CD4-positive, alpha-beta T cell treated with Interleukin-21 for 1 hour (primary cell): ENCODE measurements at regions not wholly inside any gene's neighbourhood (a gene's known extent, or its start where the extent isn't known, plus 50 kb on each side); places are given as distances from the start of the nearest gene placed in this dataset.

Experiments
- DNase-seq: peaks from one replicate; pipeline ENCODE4 v3.0.0-alpha.2; 2020

GRCh38 chr4:3683077-3683743 is 83.0 kb upstream of the ADRA2C start:
- no peak for DNase-seq

- no peak for DNase-seq
Observed at GRCh38 chr4:3682236-3683076, 83.7 kb upstream of the ADRA2C start.

- no peak for DNase-seq
Observed at GRCh38 chr4:3681191-3681590, 85.0 kb upstream of the ADRA2C start.

- no peak for DNase-seq
Observed at GRCh38 chr4:3680656-3681055, 85.5 kb upstream of the ADRA2C start.

GRCh38 chr4:3679851-3680311 is 86.3 kb upstream of the ADRA2C start:
- DNase-seq: no peak

GRCh38 chr4:3679071-3679825 is 86.9 kb upstream of the ADRA2C start:
- no peak for DNase-seq

- DNase-seq: no peak
Observed at GRCh38 chr4:3677748-3678070, 88.5 kb upstream of the ADRA2C start.

GRCh38 chr4:3676907-3677747 is 89.1 kb upstream of the ADRA2C start:
- no peak for DNase-seq

- no peak for DNase-seq
Observed at GRCh38 chr4:3676196-3676595, 90.0 kb upstream of the ADRA2C start.

- DNase-seq: no peak
Observed at GRCh38 chr4:3675251-3676115, 90.7 kb upstream of the ADRA2C start.

- DNase-seq: no peak
Observed at GRCh38 chr4:3674479-3674851, 91.7 kb upstream of the ADRA2C start.

GRCh38 chr4:3673716-3674478 is 92.3 kb upstream of the ADRA2C start:
- no peak for DNase-seq

- no peak for DNase-seq
Observed at GRCh38 chr4:3673176-3673575, 93.0 kb upstream of the ADRA2C start.

GRCh38 chr4:3672465-3672831 is 93.7 kb upstream of the ADRA2C start:
- no peak for DNase-seq

- DNase-seq: no peak
Observed at GRCh38 chr4:3671571-3672464, 94.4 kb upstream of the ADRA2C start.

GRCh38 chr4:3670521-3671519 is 95.4 kb upstream of the ADRA2C start:
- DNase-seq: no peak

- DNase-seq: no peak
Observed at GRCh38 chr4:3669553-3669949, 96.6 kb upstream of the ADRA2C start.

- DNase-seq: no peak
Observed at GRCh38 chr4:3668825-3669552, 97.2 kb upstream of the ADRA2C start.
